Caco-2 (cell line): ENCODE measurements at regions not wholly inside any gene's neighbourhood (a gene's known extent, or its start where the extent isn't known, plus 50 kb on each side); places are given as distances from the start of the nearest gene placed in this dataset.

Experiments
- BruUV-seq: library from RNA; stranded (reverse); fragments of 400-500 nt; replicated peaks from 2 replicates; lab custom pipeline; 2021; lab: Mats Ljungman, UMichigan
- CTCF ChIA-PET: fragments of 300-600 bp; sonication (Branson Sonifier 250); formaldehyde crosslinking; loops from one replicate; lab custom pipeline; 2022; ENCODE audit warnings: antibody characterized with exemption; lab: Charles Lee
- POLR2A ChIA-PET: fragments of 300-600 bp; sonication (Branson Sonifier 250); formaldehyde crosslinking; loops from one replicate; lab custom pipeline; 2022; ENCODE audit warnings: antibody characterized with exemption; lab: Charles Lee
- DNase-seq, 2 experiments: peaks; one replicate each; pipeline versions ENCODE4 v3.0.0 to v3.0.0-alpha.2; 2020 to 2022
- H3K27me3 ChIP-seq: replicated peaks from 2 replicates; pipeline ENCODE4 v1.6.0; 2011; ENCODE audit warnings: low read length; ENCODE audit not compliant: control insufficient read depth, insufficient read depth
- H3K36me3 ChIP-seq: 2 replicates; pipeline ENCODE4 v1.5.1; 2011; ENCODE audit warnings: low read length; ENCODE audit not compliant: control insufficient read depth, insufficient read depth
- H3K4me1 ChIP-seq: fragments of 250-450 bp; sonication (Bioruptor Pico); 2 replicates; pipeline ENCODE4 v1.5.1; 2020; ENCODE audit warnings: mild to moderate bottlenecking
- H3K4me3 ChIP-seq: 2 replicates; pipeline ENCODE4 v1.5.1; 2011; ENCODE audit warnings: low read depth, mild to moderate bottlenecking, control low read depth, low read length
- H3K9me3 ChIP-seq: fragments of 250-450 bp; sonication (Bioruptor Pico); 2 replicates; pipeline ENCODE4 v1.5.1; 2020; ENCODE audit warnings: mild to moderate bottlenecking, moderate library complexity
- H3K27ac Mint-ChIP-seq: one replicate; pipeline ENCODE4 v1.8.0; 2022; ENCODE audit warnings: mixed read lengths; ENCODE audit not compliant: unreplicated experiment
- H3K27me3 Mint-ChIP-seq: one replicate; pipeline ENCODE4 v1.8.0; 2022; ENCODE audit warnings: mixed read lengths; ENCODE audit not compliant: insufficient read depth, unreplicated experiment
- H3K36me3 Mint-ChIP-seq: one replicate; pipeline ENCODE4 v1.8.0; 2022; ENCODE audit warnings: mild to moderate bottlenecking, mixed read lengths; ENCODE audit not compliant: insufficient read depth, unreplicated experiment
- H3K4me1 Mint-ChIP-seq: one replicate; pipeline ENCODE4 v1.8.0; 2022; ENCODE audit warnings: low read depth, mixed read lengths; ENCODE audit not compliant: unreplicated experiment
- H3K4me3 Mint-ChIP-seq: one replicate; pipeline ENCODE4 v1.8.0; 2022; ENCODE audit warnings: mild to moderate bottlenecking, moderate library complexity, mixed read lengths; ENCODE audit not compliant: unreplicated experiment
- H3K9me3 Mint-ChIP-seq: one replicate; pipeline ENCODE4 v1.8.0; 2022; ENCODE audit warnings: mixed read lengths; ENCODE audit not compliant: unreplicated experiment
- intact Hi-C: fragments of 100-400 bp; cut with micrococcal nuclease; formaldehyde crosslinking; loops from one replicate; pipeline ENCODE4 v1.10.0; 2022; ENCODE audit not compliant: unreplicated experiment
- TF ChIP-seq, protein P1 (sequence below), 2 experiments: fragments of 200-600 bp in 1 of 2; IDR thresholded peaks; 1 replicate in 1 of 2; 2 replicates in 1 of 2; pipeline versions ENCODE4 v1.5.1 to v1.8.0; 2011 to 2022; ENCODE audit warnings: antibody characterized with exemption in 1 of 2, control low read depth in 1 of 2, inconsistent platforms in 1 of 2, low read depth in 1 of 2, low read length in 1 of 2, mild to moderate bottlenecking in 1 of 2, moderate library complexity in 1 of 2; ENCODE audit not compliant: insufficient read depth in 1 of 2, severe bottlenecking in 1 of 2, unreplicated experiment in 1 of 2

DNA sequence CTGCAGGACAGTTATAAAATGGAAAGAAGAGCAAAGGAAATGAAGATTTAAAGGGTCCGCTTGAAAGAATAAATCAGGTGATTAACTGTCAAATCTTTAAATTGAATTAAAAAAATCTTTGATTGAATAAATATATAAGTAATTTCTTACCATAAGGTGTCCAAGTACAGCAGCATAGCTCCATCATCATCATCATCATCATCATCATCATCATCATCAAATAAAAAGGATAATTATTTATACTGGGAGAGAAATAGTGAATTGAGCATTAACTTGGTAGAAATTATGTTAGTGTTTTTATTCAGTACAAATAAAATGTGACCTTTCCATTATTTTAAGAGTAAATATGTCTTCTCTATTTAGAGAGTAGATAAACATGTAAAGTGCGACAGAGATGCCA lies 745.6 kb upstream of the MARCKS start:
- TF ChIP-seq, protein P1, sequence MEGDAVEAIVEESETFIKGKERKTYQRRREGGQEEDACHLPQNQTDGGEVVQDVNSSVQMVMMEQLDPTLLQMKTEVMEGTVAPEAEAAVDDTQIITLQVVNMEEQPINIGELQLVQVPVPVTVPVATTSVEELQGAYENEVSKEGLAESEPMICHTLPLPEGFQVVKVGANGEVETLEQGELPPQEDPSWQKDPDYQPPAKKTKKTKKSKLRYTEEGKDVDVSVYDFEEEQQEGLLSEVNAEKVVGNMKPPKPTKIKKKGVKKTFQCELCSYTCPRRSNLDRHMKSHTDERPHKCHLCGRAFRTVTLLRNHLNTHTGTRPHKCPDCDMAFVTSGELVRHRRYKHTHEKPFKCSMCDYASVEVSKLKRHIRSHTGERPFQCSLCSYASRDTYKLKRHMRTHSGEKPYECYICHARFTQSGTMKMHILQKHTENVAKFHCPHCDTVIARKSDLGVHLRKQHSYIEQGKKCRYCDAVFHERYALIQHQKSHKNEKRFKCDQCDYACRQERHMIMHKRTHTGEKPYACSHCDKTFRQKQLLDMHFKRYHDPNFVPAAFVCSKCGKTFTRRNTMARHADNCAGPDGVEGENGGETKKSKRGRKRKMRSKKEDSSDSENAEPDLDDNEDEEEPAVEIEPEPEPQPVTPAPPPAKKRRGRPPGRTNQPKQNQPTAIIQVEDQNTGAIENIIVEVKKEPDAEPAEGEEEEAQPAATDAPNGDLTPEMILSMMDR (IDR thresholded peaks at IDR 0.05; ENCODE audit: insufficient read depth in 1 of 2, low read depth in 1 of 2, low read length in 1 of 2, severe bottlenecking in 1 of 2, unreplicated experiment in 1 of 2): no peak
- peaks cover 19% of the 10 kb centered on the region for H3K9me3 Mint-ChIP-seq
- POLR2A ChIA-PET: no interaction called here
- CTCF ChIA-PET: no interaction called here
- Histone ChIP-seq H3K4me1 (no peaks in the 10 kb centered on the region), H3K4me3 (no peak overlapping the region), H3K36me3 (no peaks in the 10 kb centered on the region), H3K27me3 (no peaks in the 10 kb centered on the region), H3K9me3 (no peaks in the 10 kb centered on the region)
- H3K27me3 Mint-ChIP-seq: peaks cover 7% of the 10 kb centered on the region
- BruUV-seq: no TSS peak
- no peak for DNase-seq
- H3K4me1 Mint-ChIP-seq: no peaks in the 10 kb centered on the region
- intact Hi-C loops: no loop called here
- H3K27ac Mint-ChIP-seq: no peak overlapping the region
- no peaks in the 10 kb centered on the region for H3K36me3 Mint-ChIP-seq
- H3K4me3 Mint-ChIP-seq: no peak overlapping the region

DNA sequence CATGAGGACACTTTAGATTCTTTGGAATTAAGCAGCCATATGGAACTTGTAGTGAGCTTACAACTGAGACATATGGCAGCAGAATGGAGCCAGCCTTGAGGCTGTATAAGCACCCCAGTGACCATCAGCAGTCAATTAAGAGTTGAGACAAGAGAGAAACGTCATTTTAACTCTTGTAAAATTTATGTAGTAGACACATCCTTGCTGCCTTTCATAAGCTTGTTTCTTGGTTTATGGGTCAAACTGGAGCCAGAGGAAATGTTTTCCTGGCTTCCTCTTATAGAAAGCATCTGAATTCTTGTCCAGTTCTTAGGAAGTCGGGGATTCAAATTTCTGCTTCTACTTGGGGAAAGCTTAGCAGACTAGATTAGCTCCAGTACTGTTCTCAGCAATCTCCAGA lies 745.1 kb upstream of the MARCKS start:
- POLR2A ChIA-PET: no interaction called here
- TF ChIP-seq, protein P1 (IDR thresholded peaks at IDR 0.05; ENCODE audit: insufficient read depth in 1 of 2, low read depth in 1 of 2, low read length in 1 of 2, severe bottlenecking in 1 of 2, unreplicated experiment in 1 of 2): no peak
- Mint-ChIP-seq H3K36me3 (no peaks in the 10 kb centered on the region), H3K4me1 (no peaks in the 10 kb centered on the region), H3K9me3 (peaks cover 24% of the 10 kb centered on the region), H3K27me3 (peaks cover 7% of the 10 kb centered on the region), H3K27ac (no peak overlapping the region), H3K4me3 (no peak overlapping the region)
- no peak for DNase-seq
- no TSS peak for BruUV-seq
- no peaks in the 10 kb centered on the region for H3K4me1 ChIP-seq
- intact Hi-C loops: no loop called here
- no peaks in the 10 kb centered on the region for H3K27me3 ChIP-seq
- H3K4me3 ChIP-seq: no peak overlapping the region
- CTCF ChIA-PET: no interaction called here
- H3K36me3 ChIP-seq: no peaks in the 10 kb centered on the region
- H3K9me3 ChIP-seq: no peaks in the 10 kb centered on the region

DNA sequence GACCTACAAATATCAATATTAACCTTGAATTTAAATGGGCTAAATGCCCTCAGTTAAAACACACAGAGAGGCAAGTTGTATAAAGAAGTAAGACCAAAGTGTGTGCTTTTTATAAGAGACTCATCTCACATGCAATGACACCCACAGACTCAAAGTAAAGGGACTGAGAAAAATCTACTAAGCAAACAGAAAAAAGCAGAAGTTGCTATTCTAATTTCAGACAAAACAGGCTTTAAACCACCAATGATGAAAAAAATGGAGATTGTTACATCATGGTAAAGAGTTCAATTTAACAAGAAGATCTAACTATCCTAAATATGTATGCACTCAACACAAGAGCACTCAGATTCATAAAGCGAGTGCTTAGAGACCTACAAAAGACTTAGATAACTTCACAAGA lies 741.9 kb upstream of the MARCKS start:
- Mint-ChIP-seq H3K36me3 (no peaks in the 10 kb centered on the region), H3K4me1 (no peaks in the 10 kb centered on the region), H3K9me3 (peaks cover 32% of the 10 kb centered on the region), H3K27ac (no peak overlapping the region), H3K4me3 (no peak overlapping the region), H3K27me3 (peaks cover 7% of the 10 kb centered on the region)
- BruUV-seq: no TSS peak
- H3K36me3 ChIP-seq: no peaks in the 10 kb centered on the region
- ChIA-PET POLR2A (no interaction called here), CTCF (no interaction called here)
- no peak overlapping the region for H3K4me3 ChIP-seq
- intact Hi-C loops: no loop called here
- no peaks in the 10 kb centered on the region for H3K9me3 ChIP-seq
- no peaks in the 10 kb centered on the region for H3K4me1 ChIP-seq
- H3K27me3 ChIP-seq: no peaks in the 10 kb centered on the region
- no peak for DNase-seq
- TF ChIP-seq, protein P1 (IDR thresholded peaks at IDR 0.05; ENCODE audit: insufficient read depth in 1 of 2, low read depth in 1 of 2, low read length in 1 of 2, severe bottlenecking in 1 of 2, unreplicated experiment in 1 of 2): no peak
